LNCaP clone FGC (cell line): ENCODE measurements at regions not wholly inside any gene's neighbourhood (a gene's known extent, or its start where the extent isn't known, plus 50 kb on each side); places are given as distances from the start of the nearest gene placed in this dataset.

Source experiments
- DNase-seq: peaks from one replicate; pipeline ENCODE4 v3.0.0-alpha.2; 2011; ENCODE audit warnings: low read depth
- H3K4me3 ChIP-seq: 2 replicates; pipeline ENCODE4 v1.5.1; 2011; ENCODE audit warnings: mild to moderate bottlenecking, low read depth, low read length, control low read depth
- CTCF ChIP-seq: IDR thresholded peaks from 2 replicates; pipeline ENCODE4 v1.5.1; 2012; ENCODE audit warnings: mild to moderate bottlenecking; ENCODE audit not compliant: control insufficient read depth, insufficient read depth; ENCODE audit errors: extremely low read depth

GRCh38 chr1:8206391-8206790 lies 111.5 kb upstream of the SLC45A1 start:
- TF ChIP-seq CTCF, result no peak
- H3K4me3 ChIP-seq, result no peak overlapping the region
- DNase-seq, result no peak

DNA sequence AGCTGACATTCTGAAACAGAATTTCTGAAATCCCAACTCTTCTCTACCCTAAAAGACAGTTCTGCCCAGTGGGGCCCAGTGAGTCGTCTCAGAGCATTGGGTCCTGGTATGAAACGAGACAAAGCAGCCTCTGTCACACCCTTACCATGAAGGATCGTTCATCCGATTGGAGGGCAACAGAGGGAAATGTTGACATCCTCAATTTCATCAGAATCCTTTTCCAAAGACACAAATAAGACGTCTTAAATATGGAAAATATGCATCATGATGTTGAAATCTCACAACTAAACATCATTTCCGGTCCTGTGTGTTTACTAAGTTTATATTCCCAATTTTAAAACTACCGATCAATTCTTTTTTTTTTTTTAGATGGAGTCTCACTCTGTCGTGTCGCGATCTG lies 112.1 kb upstream of the SLC45A1 start:
- H3K4me3 ChIP-seq, result no peak overlapping the region
- no peak for TF ChIP-seq CTCF
- no peak for DNase-seq

DNA sequence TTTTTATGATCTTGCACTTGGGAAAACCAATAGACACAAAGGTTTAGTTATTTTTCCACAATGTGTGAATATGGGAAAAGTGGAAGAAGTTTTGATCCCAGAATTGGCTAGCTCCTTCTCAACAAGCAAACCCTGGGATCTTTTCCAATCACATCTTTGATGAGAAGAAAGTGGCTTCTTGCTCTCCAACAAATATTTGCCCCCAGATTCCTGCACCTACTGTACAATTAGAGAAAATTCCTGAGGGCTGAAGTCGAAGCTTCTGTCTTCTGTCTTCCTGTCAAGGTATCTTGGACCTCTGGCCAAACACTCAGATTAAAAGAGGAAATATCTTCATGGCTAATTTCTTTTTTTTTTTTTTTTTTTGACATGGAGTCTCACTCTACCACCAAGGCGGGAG lies 113.1 kb upstream of the SLC45A1 start:
- no peak for DNase-seq
- no peak for TF ChIP-seq CTCF
- no peak overlapping the region for H3K4me3 ChIP-seq

DNA sequence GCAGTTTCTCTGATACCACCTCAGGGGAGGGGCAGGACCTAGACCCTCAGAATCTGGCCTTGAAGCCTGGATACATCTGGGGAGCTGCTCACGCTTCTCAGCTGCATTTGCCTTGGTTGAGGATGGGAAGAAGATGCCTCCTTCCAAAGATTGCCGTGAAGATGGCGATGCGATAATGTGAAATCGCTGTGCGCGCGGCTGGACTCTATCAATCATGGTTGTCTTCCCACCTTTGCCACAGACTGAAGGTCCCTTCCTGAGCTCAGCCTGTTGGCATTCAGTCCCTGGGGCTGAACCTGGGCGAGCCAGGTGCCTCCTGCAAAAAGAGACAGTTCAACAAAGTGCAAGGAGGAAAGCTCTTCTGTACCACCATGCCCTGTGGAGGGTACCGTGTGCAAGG lies 114.4 kb upstream of the SLC45A1 start:
- H3K4me3 ChIP-seq, result no peak overlapping the region
- DNase-seq, result no peak
- no peak for TF ChIP-seq CTCF

DNA sequence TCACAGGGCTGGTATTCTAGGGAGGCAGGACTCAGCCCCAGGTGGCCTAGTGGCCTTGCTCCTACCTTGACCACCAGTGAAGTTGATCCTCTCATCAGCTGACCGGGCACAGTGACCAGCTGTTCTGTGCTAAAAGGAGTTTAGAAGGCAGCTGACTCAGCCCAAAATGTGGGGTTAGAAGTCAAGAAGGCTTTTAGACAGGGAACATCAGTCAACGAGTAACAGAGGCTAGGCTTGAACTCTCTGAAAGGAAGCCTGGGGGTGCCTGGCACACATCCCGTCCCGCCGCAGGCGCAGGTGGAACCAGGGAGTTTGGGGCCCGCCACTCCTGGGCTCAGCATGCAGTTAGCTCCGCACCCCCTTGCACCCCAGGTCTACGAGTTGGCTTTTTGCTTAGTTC lies 114.9 kb upstream of the SLC45A1 start:
- H3K4me3 ChIP-seq, result no peak overlapping the region
- no peak for TF ChIP-seq CTCF
- no peak for DNase-seq

GRCh38 chr1:8202182-8202905 lies 115.6 kb upstream of the SLC45A1 start:
- TF ChIP-seq CTCF, result no peak
- no peak for DNase-seq
- no peak overlapping the region for H3K4me3 ChIP-seq

GRCh38 chr1:8201331-8201861 lies 116.5 kb upstream of the SLC45A1 start:
- no peak for DNase-seq
- no peak for TF ChIP-seq CTCF
- H3K4me3 ChIP-seq, result no peak overlapping the region
